Mesendoderm (in vitro differentiated cells): ENCODE measurements at regions not wholly inside any gene's neighbourhood (a gene's known extent, or its start where the extent isn't known, plus 50 kb on each side); places are given as distances from the start of the nearest gene placed in this dataset.

Experiments
- DNase-seq: peaks from one replicate; pipeline ENCODE4 v3.0.0; 2013
- H2AK5ac ChIP-seq: 2 replicates; pipeline ENCODE4 v1.6.1; 2013; ENCODE audit warnings: low read length, inconsistent platforms
- H2BK120ac ChIP-seq: 2 replicates; pipeline ENCODE4 v1.6.1; 2013; ENCODE audit warnings: low read depth, mild to moderate bottlenecking, low read length, moderate library complexity, mixed read lengths
- H2BK15ac ChIP-seq: replicated peaks from 2 replicates; pipeline ENCODE4 v1.6.1; 2013; ENCODE audit warnings: low read depth, mild to moderate bottlenecking, moderate library complexity
- H2BK5ac ChIP-seq: 2 replicates; pipeline ENCODE4 v1.6.1; 2013; ENCODE audit warnings: low read length, inconsistent platforms
- H3K18ac ChIP-seq: 2 replicates; pipeline ENCODE4 v1.6.1; 2013; ENCODE audit warnings: mild to moderate bottlenecking, low read length, mixed read lengths
- H3K23ac ChIP-seq: one replicate; pipeline ENCODE4 v1.6.1; 2013; ENCODE audit warnings: low read length
- H3K27ac ChIP-seq: 2 replicates; pipeline ENCODE4 v1.5.1; 2013; ENCODE audit warnings: low read depth, mild to moderate bottlenecking, inconsistent platforms, low read length, moderate library complexity
- H3K27me3 ChIP-seq: 2 replicates; pipeline ENCODE4 v1.6.1; 2013; ENCODE audit warnings: low read length, control low read depth, mild to moderate bottlenecking, inconsistent platforms; ENCODE audit not compliant: insufficient read depth, poor library complexity
- H3K36me3 ChIP-seq: 2 replicates; pipeline ENCODE4 v1.6.1; 2013; ENCODE audit warnings: low read length, inconsistent platforms; ENCODE audit not compliant: control insufficient read depth, insufficient read depth
- H3K4ac ChIP-seq: one replicate; pipeline ENCODE4 v1.6.1; 2013; ENCODE audit warnings: low read depth, mild to moderate bottlenecking, low read length, moderate library complexity
- H3K4me1 ChIP-seq: 2 replicates; pipeline ENCODE4 v1.6.1; 2013; ENCODE audit warnings: low read depth, low read length, inconsistent platforms; ENCODE audit not compliant: control insufficient read depth
- H3K4me2 ChIP-seq: 2 replicates; pipeline ENCODE4 v1.6.1; 2013; ENCODE audit warnings: low read length
- H3K4me3 ChIP-seq: 2 replicates; pipeline ENCODE4 v1.5.1; 2013; ENCODE audit warnings: mild to moderate bottlenecking, low read length
- H3K56ac ChIP-seq: one replicate; pipeline ENCODE4 v1.6.1; 2013; ENCODE audit warnings: low read length
- H3K79me1 ChIP-seq: 2 replicates; pipeline ENCODE4 v1.6.1; 2013; ENCODE audit warnings: low read length, inconsistent platforms
- H3K79me2 ChIP-seq: 2 replicates; pipeline ENCODE4 v1.6.1; 2013; ENCODE audit warnings: mild to moderate bottlenecking, low read length; ENCODE audit not compliant: control insufficient read depth, insufficient read depth
- H3K9ac ChIP-seq: 2 replicates; pipeline ENCODE4 v1.6.1; 2013; ENCODE audit warnings: low read length, inconsistent platforms
- H4K5ac ChIP-seq: one replicate; pipeline ENCODE4 v1.6.1; 2013; ENCODE audit warnings: low read length
- H4K8ac ChIP-seq: one replicate; pipeline ENCODE4 v1.6.1; 2013; ENCODE audit warnings: low read depth, mild to moderate bottlenecking, control low read depth, low read length, moderate library complexity
- WGBS: extraction: QIAGEN DNeasy Blood & Tissue Kit; methylation state at CpG from one replicate; pipeline ENCODE4 v1.1.7; 2013; ENCODE audit warnings: low lambda C conversion rate, missing lambda C conversion rate; ENCODE audit not compliant: insufficient coverage; ENCODE audit errors: extremely low coverage; 5-methylcytosine and 5-hydroxymethylcytosine counted together

- Histone ChIP-seq H3K79me2 (no peaks in the 10 kb centered on the region), H2BK5ac (no peak overlapping the region), H3K4me3 (no peak overlapping the region), H3K27ac (no peak overlapping the region), H2BK15ac (no peak overlapping the region), H3K4me1 (no peaks in the 10 kb centered on the region), H2AK5ac (no peak overlapping the region), H3K4me2 (no peak overlapping the region), H3K4ac (no peak overlapping the region), H3K27me3 (no peaks in the 10 kb centered on the region), H2BK120ac (no peak overlapping the region), H3K79me1 (no peaks in the 10 kb centered on the region), H3K56ac (no peak overlapping the region), H3K23ac (no peak overlapping the region), H3K18ac (no peak overlapping the region), H3K36me3 (no peaks in the 10 kb centered on the region), H3K9ac (no peak overlapping the region), H4K8ac (no peak overlapping the region), H4K5ac (no peak overlapping the region)
- no peak for DNase-seq
- WGBS = no CpG with 5 or more reads among the region's 1 CpG
Measured at GRCh38 chr14:49483268-49483667, 102.9 kb downstream of the RPS29 start.

- no peak overlapping the region for H2BK15ac ChIP-seq
- no peak overlapping the region for H2BK5ac ChIP-seq
- H3K27me3 ChIP-seq = no peaks in the 10 kb centered on the region
- no peak for DNase-seq
- H3K4me2 ChIP-seq = no peak overlapping the region
- no peaks in the 10 kb centered on the region for H3K79me1 ChIP-seq
- H4K5ac ChIP-seq = no peak overlapping the region
- no peak overlapping the region for H3K4me3 ChIP-seq
- no peaks in the 10 kb centered on the region for H3K79me2 ChIP-seq
- no peak overlapping the region for H4K8ac ChIP-seq
- no peak overlapping the region for H2AK5ac ChIP-seq
- H3K9ac ChIP-seq = no peak overlapping the region
- H3K4ac ChIP-seq = no peak overlapping the region
- H3K36me3 ChIP-seq = no peaks in the 10 kb centered on the region
- no peak overlapping the region for H3K23ac ChIP-seq
- H3K56ac ChIP-seq = no peak overlapping the region
- no peak overlapping the region for H3K27ac ChIP-seq
- H3K4me1 ChIP-seq = no peaks in the 10 kb centered on the region
- no peak overlapping the region for H2BK120ac ChIP-seq
- H3K18ac ChIP-seq = no peak overlapping the region
Measured at GRCh38 chr14:49480979-49481498, 105.1 kb downstream of the RPS29 start.

- WGBS = no CpG with 5 or more reads among the region's 3 CpGs
- Histone ChIP-seq H3K23ac (no peak overlapping the region), H3K79me2 (no peaks in the 10 kb centered on the region), H3K56ac (no peak overlapping the region), H3K18ac (no peak overlapping the region), H3K9ac (no peak overlapping the region), H3K4me2 (no peak overlapping the region), H3K36me3 (no peaks in the 10 kb centered on the region), H3K79me1 (no peaks in the 10 kb centered on the region), H4K8ac (no peak overlapping the region), H2BK15ac (no peak overlapping the region), H2AK5ac (no peak overlapping the region), H3K27me3 (no peaks in the 10 kb centered on the region), H3K4ac (no peak overlapping the region), H2BK120ac (no peak overlapping the region), H3K27ac (no peak overlapping the region), H3K4me1 (no peaks in the 10 kb centered on the region), H3K4me3 (no peak overlapping the region), H2BK5ac (no peak overlapping the region), H4K5ac (no peak overlapping the region)
- no peak for DNase-seq
Measured at GRCh38 chr14:49480053-49480760, 106.0 kb downstream of the RPS29 start.

- no peak overlapping the region for H3K27ac ChIP-seq
- no peak overlapping the region for H3K4ac ChIP-seq
- H2BK15ac ChIP-seq = no peak overlapping the region
- H4K8ac ChIP-seq = no peak overlapping the region
- H3K18ac ChIP-seq = no peak overlapping the region
- H3K23ac ChIP-seq = no peak overlapping the region
- no peak overlapping the region for H2AK5ac ChIP-seq
- H3K56ac ChIP-seq = no peak overlapping the region
- no peaks in the 10 kb centered on the region for H3K79me2 ChIP-seq
- no peak overlapping the region for H3K9ac ChIP-seq
- no peaks in the 10 kb centered on the region for H3K79me1 ChIP-seq
- H3K4me3 ChIP-seq = no peak overlapping the region
- H3K27me3 ChIP-seq = no peaks in the 10 kb centered on the region
- no peaks in the 10 kb centered on the region for H3K4me1 ChIP-seq
- no peak overlapping the region for H4K5ac ChIP-seq
- no peak overlapping the region for H2BK5ac ChIP-seq
- no peak overlapping the region for H2BK120ac ChIP-seq
- no peaks in the 10 kb centered on the region for H3K36me3 ChIP-seq
- no peak overlapping the region for H3K4me2 ChIP-seq
- no CpG with 5 or more reads among the region's 5 CpGs for WGBS
- no peak for DNase-seq
Measured at GRCh38 chr14:49479432-49479831, 106.7 kb downstream of the RPS29 start.

- no peaks in the 10 kb centered on the region for H3K79me1 ChIP-seq
Measured at GRCh38 chr14:49478784-49479183, 107.4 kb downstream of the RPS29 start.

GRCh38 chr14:49467091-49467490 is 119.1 kb downstream of the RPS29 start:
- no peak overlapping the region for H4K8ac ChIP-seq
- no CpG with 5 or more reads among the region's 3 CpGs for WGBS
- H4K5ac ChIP-seq = no peak overlapping the region
- no peaks in the 10 kb centered on the region for H3K36me3 ChIP-seq
- no peak overlapping the region for H2BK15ac ChIP-seq
- no peaks in the 10 kb centered on the region for H3K79me1 ChIP-seq
- no peak overlapping the region for H2BK120ac ChIP-seq
- no peak overlapping the region for H3K4ac ChIP-seq
- H3K56ac ChIP-seq = no peak overlapping the region
- no peaks in the 10 kb centered on the region for H3K4me1 ChIP-seq
- H2AK5ac ChIP-seq = no peak overlapping the region
- no peak overlapping the region for H3K9ac ChIP-seq
- H3K27ac ChIP-seq = no peak overlapping the region
- no peak for DNase-seq
- no peak overlapping the region for H3K18ac ChIP-seq
- H2BK5ac ChIP-seq = no peak overlapping the region
- no peak overlapping the region for H3K4me2 ChIP-seq
- no peak overlapping the region for H3K4me3 ChIP-seq
- H3K79me2 ChIP-seq = no peaks in the 10 kb centered on the region
- no peaks in the 10 kb centered on the region for H3K27me3 ChIP-seq
- no peak overlapping the region for H3K23ac ChIP-seq

More at GRCh38 chr14:49478784-49479183, 107.4 kb downstream of the RPS29 start:
- no peak overlapping the region for H4K5ac ChIP-seq
- no peak overlapping the region for H3K9ac ChIP-seq
- no peak overlapping the region for H2AK5ac ChIP-seq
- no peak overlapping the region for H4K8ac ChIP-seq
- no peaks in the 10 kb centered on the region for H3K36me3 ChIP-seq
- no peak overlapping the region for H2BK15ac ChIP-seq
- no peak overlapping the region for H3K27ac ChIP-seq
- H3K4me3 ChIP-seq = no peak overlapping the region
- no peaks in the 10 kb centered on the region for H3K79me2 ChIP-seq
- no peaks in the 10 kb centered on the region for H3K27me3 ChIP-seq
- no peak overlapping the region for H3K4ac ChIP-seq
- no peak overlapping the region for H2BK5ac ChIP-seq
- no CpG with 5 or more reads among the region's 3 CpGs for WGBS
- no peak overlapping the region for H3K23ac ChIP-seq
- H3K4me1 ChIP-seq = no peaks in the 10 kb centered on the region
- no peak overlapping the region for H3K56ac ChIP-seq
- H3K18ac ChIP-seq = no peak overlapping the region
- no peak for DNase-seq
- no peak overlapping the region for H2BK120ac ChIP-seq
- no peak overlapping the region for H3K4me2 ChIP-seq
